ENCODE measurements at regions not wholly inside any gene's neighbourhood (a gene's known extent, or its start where the extent isn't known, plus 50 kb on each side); places are given as distances from the start of the nearest gene placed in this dataset.

DNA sequence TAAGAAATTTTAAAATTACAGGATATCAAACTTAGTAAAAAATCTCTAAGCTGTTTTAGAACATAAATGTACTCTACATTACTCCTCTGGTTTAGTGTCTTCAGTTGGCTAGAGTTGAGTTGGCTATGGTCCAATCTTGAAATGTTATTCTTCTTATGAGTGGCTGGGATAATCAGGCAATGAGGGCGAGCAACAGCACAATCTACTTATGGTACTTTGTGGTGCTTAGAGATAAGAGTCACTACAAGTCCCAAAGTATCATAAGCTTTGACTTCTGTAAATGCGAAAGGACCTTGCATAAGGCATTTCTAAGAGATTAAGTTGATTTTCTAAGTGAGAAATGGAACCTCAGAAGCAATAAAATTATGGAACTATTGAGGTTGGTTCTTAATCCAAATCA is 361.7 kb downstream of the GPD2 start:
- TF ChIP-seq CREB1 (CRISPR knock-in tag; IDR thresholded peaks at IDR 0.05) (no peak), ATF1 (CRISPR knock-in tag; IDR thresholded peaks at IDR 0.05) (no peak), NR2C2 (CRISPR knock-in tag; IDR thresholded peaks at IDR 0.05) (no peak)
- TF ChIP-seq, protein P1, sequence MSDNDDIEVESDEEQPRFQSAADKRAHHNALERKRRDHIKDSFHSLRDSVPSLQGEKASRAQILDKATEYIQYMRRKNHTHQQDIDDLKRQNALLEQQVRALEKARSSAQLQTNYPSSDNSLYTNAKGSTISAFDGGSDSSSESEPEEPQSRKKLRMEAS (CRISPR knock-in tag; IDR thresholded peaks at IDR 0.05): no peak
- TF ChIP-seq, protein P2, sequence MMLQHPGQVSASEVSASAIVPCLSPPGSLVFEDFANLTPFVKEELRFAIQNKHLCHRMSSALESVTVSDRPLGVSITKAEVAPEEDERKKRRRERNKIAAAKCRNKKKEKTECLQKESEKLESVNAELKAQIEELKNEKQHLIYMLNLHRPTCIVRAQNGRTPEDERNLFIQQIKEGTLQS (CRISPR knock-in tag; conservative IDR thresholded peaks at IDR 0.05): no peak
